HG03378 (cell line): ENCODE measurements at regions not wholly inside any gene's neighbourhood (a gene's known extent, or its start where the extent isn't known, plus 50 kb on each side); places are given as distances from the start of the nearest gene placed in this dataset.

Source experiments
- ATAC-seq: cut with Tn5 transposase; IDR thresholded peaks from one replicate; pipeline ENCODE4 v1.9.1; 2021; ENCODE audit warnings: mild to moderate bottlenecking, moderate library complexity; ENCODE audit not compliant: unreplicated experiment

GRCh38 chr15:46383978-46384377 lies 749.1 kb downstream of the SQOR start:
- ATAC-seq, result no peak

GRCh38 chr15:46386356-46386755 lies 751.5 kb downstream of the SQOR start:
- no peak for ATAC-seq

GRCh38 chr15:46389739-46390138 lies 754.9 kb downstream of the SQOR start:
- no peak for ATAC-seq

- no peak for ATAC-seq
Observed at GRCh38 chr15:46394463-46394862, 759.6 kb downstream of the SQOR start.

- ATAC-seq, result no peak
Observed at GRCh38 chr15:46408312-46408711, 773.5 kb downstream of the SQOR start.

GRCh38 chr15:46409841-46410301 lies 775.0 kb downstream of the SQOR start:
- no peak for ATAC-seq

- no peak for ATAC-seq
Observed at GRCh38 chr15:46410705-46411104, 775.9 kb downstream of the SQOR start.

GRCh38 chr15:46411900-46412299 lies 777.1 kb downstream of the SQOR start:
- ATAC-seq, result no peak

- ATAC-seq, result no peak
Observed at GRCh38 chr15:46413799-46414198, 779.0 kb downstream of the SQOR start.

GRCh38 chr15:46416544-46416943 lies 781.7 kb downstream of the SQOR start:
- no peak for ATAC-seq

GRCh38 chr15:46420990-46421389 lies 786.2 kb downstream of the SQOR start:
- no peak for ATAC-seq

GRCh38 chr15:46441294-46442062 lies 806.6 kb downstream of the SQOR start:
- no peak for ATAC-seq

GRCh38 chr15:46442184-46442583 lies 807.4 kb downstream of the SQOR start:
- ATAC-seq, result no peak

GRCh38 chr15:46442901-46443590 lies 808.2 kb downstream of the SQOR start:
- no peak for ATAC-seq

- no peak for ATAC-seq
Observed at GRCh38 chr15:46450112-46450809, 815.4 kb downstream of the SQOR start.

GRCh38 chr15:46450810-46451182 lies 816.0 kb downstream of the SQOR start:
- no peak for ATAC-seq

GRCh38 chr15:46452297-46452820 lies 817.5 kb downstream of the SQOR start:
- ATAC-seq, result no peak

GRCh38 chr15:46456456-46456855 lies 821.6 kb downstream of the SQOR start:
- no peak for ATAC-seq

GRCh38 chr15:46460431-46461094 lies 825.7 kb downstream of the SQOR start:
- no peak for ATAC-seq

- no peak for ATAC-seq
Observed at GRCh38 chr15:46461416-46461815, 826.6 kb downstream of the SQOR start.

GRCh38 chr15:46467041-46467440 lies 832.2 kb downstream of the SQOR start:
- no peak for ATAC-seq
